H1 (cell line): ENCODE measurements at regions not wholly inside any gene's neighbourhood (a gene's known extent, or its start where the extent isn't known, plus 50 kb on each side); places are given as distances from the start of the nearest gene placed in this dataset.

Source experiments
- CTCF ChIA-PET: fragments of 300-600 bp; sonication (Branson Sonifier 250); formaldehyde crosslinking; loops from one replicate; lab custom pipeline; 2021; ENCODE audit not compliant: partially characterized antibody; lab: Charles Lee
- POLR2A ChIA-PET: fragments of 300-600 bp; sonication (Branson Sonifier 250); formaldehyde crosslinking; loops from one replicate; lab custom pipeline; 2021; ENCODE audit warnings: inconsistent platforms; ENCODE audit not compliant: partially characterized antibody; lab: Charles Lee
- DNase-seq, 2 experiments: peaks; one replicate each; pipeline versions ENCODE4 v3.0.0 to v3.0.0-alpha.2; 2010 to 2022; ENCODE audit warnings: low spot score in 2 of 2, low read depth in 1 of 2, mixed read lengths in 1 of 2
- FAIRE-seq: peaks from 2 replicates; lab custom pipeline; 2011; peaks lifted over from hg19 to GRCh38; lab: Jason Lieb, UNC
- H2AFZ ChIP-seq: 2 replicates; pipeline ENCODE4 v1.8.1; 2012; ENCODE audit warnings: low read length, inconsistent platforms
- H2AK5ac ChIP-seq: 2 replicates; pipeline ENCODE4 v1.6.1; 2013; ENCODE audit warnings: low read depth, low read length
- H2BK120ac ChIP-seq: replicated peaks from 2 replicates; pipeline ENCODE3; 2013; ENCODE audit warnings: low read depth, low read length, inconsistent platforms
- H2BK12ac ChIP-seq: 2 replicates; pipeline ENCODE4 v1.6.1; 2013; ENCODE audit warnings: low read depth, low read length
- H2BK15ac ChIP-seq: 2 replicates; pipeline ENCODE4 v1.6.1; 2013; ENCODE audit warnings: low read length
- H2BK20ac ChIP-seq: 2 replicates; pipeline ENCODE4 v1.6.1; 2013; ENCODE audit warnings: low read length
- H2BK5ac ChIP-seq: 2 replicates; pipeline ENCODE4 v1.6.1; 2013; ENCODE audit warnings: low read depth, low read length
- H3K14ac ChIP-seq: 2 replicates; pipeline ENCODE4 v1.6.1; 2013; ENCODE audit warnings: inconsistent platforms; ENCODE audit not compliant: insufficient read length
- H3K18ac ChIP-seq: 2 replicates; pipeline ENCODE4 v1.6.1; 2013; ENCODE audit warnings: low read length; ENCODE audit errors: extremely low read depth
- H3K23ac ChIP-seq: 2 replicates; pipeline ENCODE4 v1.6.1; 2013; ENCODE audit warnings: inconsistent platforms; ENCODE audit not compliant: insufficient read length
- H3K23me2 ChIP-seq: 2 replicates; pipeline ENCODE4 v1.6.1; 2013; ENCODE audit warnings: low read depth, low read length
- H3K27ac ChIP-seq: 2 replicates; pipeline ENCODE4 v1.6.1; 2011; ENCODE audit warnings: low read depth, low read length, inconsistent platforms
- H3K27me3 ChIP-seq, 4 experiments: replicated peaks in 1 of 4; 1 replicate in 1 of 4; 2 replicates in 3 of 4; pipeline versions ENCODE4 v1.6.1 to v1.8.1; 2011 to 2013; ENCODE audit warnings: low read length in 3 of 4, mild to moderate bottlenecking in 3 of 4, inconsistent platforms in 2 of 4, mixed read lengths in 2 of 4, moderate library complexity in 1 of 4; ENCODE audit not compliant: control insufficient read depth in 3 of 4, insufficient read depth in 3 of 4; ENCODE audit errors: extremely low read depth in 1 of 4
- H3K36me3 ChIP-seq, 4 experiments: 2 replicates each; pipeline versions ENCODE4 v1.6.1 to v1.8.1; 2011 to 2013; ENCODE audit warnings: mild to moderate bottlenecking in 4 of 4, low read length in 3 of 4, moderate library complexity in 2 of 4, control low read depth in 1 of 4, inconsistent platforms in 1 of 4; ENCODE audit not compliant: insufficient read depth in 4 of 4, control insufficient read depth in 2 of 4
- H3K4ac ChIP-seq: replicated peaks from 2 replicates; pipeline ENCODE3; 2013; ENCODE audit warnings: low read length, low read depth, mixed read lengths, inconsistent platforms; ENCODE audit not compliant: insufficient read length
- H3K4me1 ChIP-seq, 4 experiments: replicated peaks in 1 of 4; 1 replicate in 1 of 4; 2 replicates in 3 of 4; pipeline versions ENCODE4 v1.6.1 to v1.8.1; 2011 to 2013; ENCODE audit warnings: low read length in 3 of 4, inconsistent platforms in 2 of 4, mixed read lengths in 1 of 4; ENCODE audit not compliant: insufficient read depth in 4 of 4, control insufficient read depth in 3 of 4
- H3K4me2 ChIP-seq, 2 experiments: 2 replicates each; pipeline versions ENCODE4 v1.6.1 to v1.8.1; 2011 to 2013; ENCODE audit warnings: low read depth in 2 of 2, low read length in 2 of 2, control low read depth in 1 of 2, inconsistent platforms in 1 of 2, mild to moderate bottlenecking in 1 of 2; ENCODE audit not compliant: insufficient read depth in 1 of 2
- H3K4me3 ChIP-seq, 4 experiments: fragments of 200-600, 300-600 bp in 1 of 4; sonication (generic), shearing (Covaris generic), sonication (Bioruptor Twin) in 1 of 4; 2 replicates each; pipeline versions ENCODE4 v1.5.1 to v1.8.1; 2011 to 2016; ENCODE audit warnings: low read length in 4 of 4, low read depth in 3 of 4, control low read depth in 2 of 4, inconsistent platforms in 2 of 4, mild to moderate bottlenecking in 2 of 4, mixed read lengths in 1 of 4, moderate library complexity in 1 of 4; ENCODE audit not compliant: insufficient read depth in 2 of 4; ENCODE audit errors: extremely low read depth in 1 of 4
- H3K56ac ChIP-seq: replicated peaks from 2 replicates; pipeline ENCODE3; 2013; ENCODE audit warnings: low read depth, mild to moderate bottlenecking, mixed read lengths, low read length, inconsistent platforms; ENCODE audit not compliant: insufficient read length
- H3K79me1 ChIP-seq: 2 replicates; pipeline ENCODE4 v1.6.1; 2013; ENCODE audit warnings: low read depth, low read length, control low read depth
- H3K79me2 ChIP-seq, 2 experiments: 2 replicates each; pipeline versions ENCODE4 v1.6.1 to v1.8.1; 2012 to 2013; ENCODE audit warnings: low read length in 2 of 2, mild to moderate bottlenecking in 2 of 2, inconsistent platforms in 1 of 2; ENCODE audit not compliant: insufficient read depth in 2 of 2, control insufficient read depth in 1 of 2
- H3K9ac ChIP-seq, 4 experiments: replicated peaks in 1 of 4; 1 replicate in 1 of 4; 2 replicates in 3 of 4; pipeline versions ENCODE4 v1.6.1 to v1.8.1; 2011 to 2013; ENCODE audit warnings: low read depth in 3 of 4, low read length in 3 of 4, control low read depth in 2 of 4, mild to moderate bottlenecking in 2 of 4, moderate library complexity in 2 of 4, inconsistent platforms in 1 of 4; ENCODE audit errors: extremely low read depth in 1 of 4
- H3K9me3 ChIP-seq, 2 experiments: 2 replicates each; pipeline versions ENCODE4 v1.6.1 to v1.8.1; 2012 to 2013; ENCODE audit warnings: mild to moderate bottlenecking in 2 of 2, moderate library complexity in 2 of 2, control low read depth in 1 of 2, inconsistent platforms in 1 of 2, low read depth in 1 of 2, low read length in 1 of 2, mixed read lengths in 1 of 2; ENCODE audit not compliant: insufficient read depth in 2 of 2
- H4K20me1 ChIP-seq, 2 experiments: replicated peaks in 1 of 2; 2 replicates each; pipeline versions ENCODE3 to v1.8.1; 2011 to 2013; ENCODE audit warnings: inconsistent platforms in 2 of 2, low read length in 2 of 2, mild to moderate bottlenecking in 1 of 2; ENCODE audit not compliant: insufficient read depth in 2 of 2, control insufficient read depth in 1 of 2
- H4K5ac ChIP-seq: 2 replicates; pipeline ENCODE4 v1.6.1; 2013; ENCODE audit warnings: low read length, low read depth, mixed read lengths, inconsistent platforms; ENCODE audit not compliant: insufficient read length
- H4K8ac ChIP-seq: 2 replicates; pipeline ENCODE4 v1.8.0; 2013; ENCODE audit warnings: mild to moderate bottlenecking, moderate library complexity, low read length, inconsistent platforms; ENCODE audit not compliant: insufficient read depth; ENCODE audit errors: extremely low read depth
- H4K91ac ChIP-seq: replicated peaks from 2 replicates; pipeline ENCODE3; 2013; ENCODE audit warnings: low read length, mixed read lengths, inconsistent platforms; ENCODE audit not compliant: insufficient read length
- RAD21 ChIP-seq, 2 experiments: IDR thresholded peaks in 1 of 2; conservative IDR thresholded peaks in 1 of 2; 2 replicates each; pipeline ENCODE4 v1.6.1; 2011; ENCODE audit warnings: low read depth in 2 of 2, low read length in 2 of 2, improper control_type of control experiment in 1 of 2, inconsistent platforms in 1 of 2, mild to moderate bottlenecking in 1 of 2, moderate library complexity in 1 of 2
- SP1 ChIP-seq: IDR thresholded peaks from 2 replicates; pipeline ENCODE4 v1.6.1; 2011; ENCODE audit warnings: low read depth, low read length
- WGBS, 2 experiments: shearing (Covaris generic) in 1 of 2; methylation state at CpG; one replicate each; pipeline versions ENCODE4 v1.1.6 to v1.1.7; 2013 to 2015; ENCODE audit warnings: low lambda C conversion rate in 2 of 2, mixed read lengths in 2 of 2, inconsistent platforms in 1 of 2, low coverage in 1 of 2, missing lambda C conversion rate in 1 of 2; ENCODE audit not compliant: insufficient replicate concordance in 2 of 2, insufficient coverage in 1 of 2, insufficient read length in 1 of 2; ENCODE audit errors: extremely low coverage in 1 of 2, missing lambda C conversion rate in 1 of 2; 5-methylcytosine and 5-hydroxymethylcytosine counted together
- TF ChIP-seq, protein P1 (sequence below), 3 experiments: IDR thresholded peaks; 1 replicate in 2 of 3; 2 replicates in 1 of 3; pipeline versions ENCODE4 v1.5.1 to v1.6.1; 2011; ENCODE audit warnings: low read length in 3 of 3, mild to moderate bottlenecking in 3 of 3, inconsistent platforms in 2 of 3, low read depth in 1 of 3, moderate library complexity in 1 of 3; ENCODE audit not compliant: insufficient read depth in 1 of 3; ENCODE audit errors: control extremely low read depth in 1 of 3

GRCh38 chr3:182258538-182259177 lies 534.6 kb upstream of the ATP11B start:
- Histone ChIP-seq H2AFZ (no peak overlapping the region), H2BK12ac (no peak overlapping the region), H4K20me1 (no peaks in the 10 kb centered on the region), H2BK15ac (no peak overlapping the region), H3K36me3 (no peaks in the 10 kb centered on the region), H2BK5ac (no peak overlapping the region), H4K91ac (no peak overlapping the region), H3K27me3 (no peaks in the 10 kb centered on the region), H2BK20ac (no peak overlapping the region), H3K4me1 (peaks cover 0 to 4% (median under 1%) of the 10 kb centered on the region in 4 experiments; a peak in 2 of 7 replicates), H3K23ac (no peak overlapping the region), H3K79me2 (no peaks in the 10 kb centered on the region), H3K79me1 (no peaks in the 10 kb centered on the region), H3K4me2 (no peak overlapping the region), H3K56ac (no peak overlapping the region), H4K5ac (no peak overlapping the region), H3K4ac (no peak overlapping the region), H3K23me2 (no peaks in the 10 kb centered on the region), H4K8ac (no peak overlapping the region), H3K14ac (no peak overlapping the region), H3K9me3 (no peaks in the 10 kb centered on the region), H2AK5ac (no peak overlapping the region), H3K9ac (no peak overlapping the region), H3K4me3 (no peak overlapping the region), H3K18ac (no peak overlapping the region), H2BK120ac (no peak overlapping the region), H3K27ac (no peak overlapping the region)
- ChIA-PET CTCF (interaction anchor here (1.7 to 1.8 kb wide), 2 partner anchors 17 to 558 kb away, joined by 4 read pairs; no protein-coding TSS in a partner anchor), POLR2A (no interaction called here)
- FAIRE-seq: peak; percentile 82
- TF ChIP-seq, protein P1, sequence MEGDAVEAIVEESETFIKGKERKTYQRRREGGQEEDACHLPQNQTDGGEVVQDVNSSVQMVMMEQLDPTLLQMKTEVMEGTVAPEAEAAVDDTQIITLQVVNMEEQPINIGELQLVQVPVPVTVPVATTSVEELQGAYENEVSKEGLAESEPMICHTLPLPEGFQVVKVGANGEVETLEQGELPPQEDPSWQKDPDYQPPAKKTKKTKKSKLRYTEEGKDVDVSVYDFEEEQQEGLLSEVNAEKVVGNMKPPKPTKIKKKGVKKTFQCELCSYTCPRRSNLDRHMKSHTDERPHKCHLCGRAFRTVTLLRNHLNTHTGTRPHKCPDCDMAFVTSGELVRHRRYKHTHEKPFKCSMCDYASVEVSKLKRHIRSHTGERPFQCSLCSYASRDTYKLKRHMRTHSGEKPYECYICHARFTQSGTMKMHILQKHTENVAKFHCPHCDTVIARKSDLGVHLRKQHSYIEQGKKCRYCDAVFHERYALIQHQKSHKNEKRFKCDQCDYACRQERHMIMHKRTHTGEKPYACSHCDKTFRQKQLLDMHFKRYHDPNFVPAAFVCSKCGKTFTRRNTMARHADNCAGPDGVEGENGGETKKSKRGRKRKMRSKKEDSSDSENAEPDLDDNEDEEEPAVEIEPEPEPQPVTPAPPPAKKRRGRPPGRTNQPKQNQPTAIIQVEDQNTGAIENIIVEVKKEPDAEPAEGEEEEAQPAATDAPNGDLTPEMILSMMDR (IDR thresholded peaks at IDR 0.05; ENCODE audit: control extremely low read depth in 1 of 3, insufficient read depth in 1 of 3, low read depth in 1 of 3, low read length in 3 of 3): peak in 2 of 3 experiments; percentile 59 to 67; a peak in 2 of 4 replicates
- TF ChIP-seq RAD21 (IDR thresholded peaks at IDR 0.05 in 1 of 2, conservative IDR thresholded peaks at IDR 0.05 in 1 of 2; ENCODE audit: low read depth in 2 of 2, low read length in 2 of 2) (peak; percentile 95 to 96), SP1 (no peak)
- no peak for DNase-seq
- 35% methylated on average over 3 of the region's 3 CpGs; no CpG with 5 or more reads in 1 of the 2 experiments for WGBS, 2 experiments
